ENCODE measurements at regions not wholly inside any gene's neighbourhood (a gene's known extent, or its start where the extent isn't known, plus 50 kb on each side); places are given as distances from the start of the nearest gene placed in this dataset.

DNA sequence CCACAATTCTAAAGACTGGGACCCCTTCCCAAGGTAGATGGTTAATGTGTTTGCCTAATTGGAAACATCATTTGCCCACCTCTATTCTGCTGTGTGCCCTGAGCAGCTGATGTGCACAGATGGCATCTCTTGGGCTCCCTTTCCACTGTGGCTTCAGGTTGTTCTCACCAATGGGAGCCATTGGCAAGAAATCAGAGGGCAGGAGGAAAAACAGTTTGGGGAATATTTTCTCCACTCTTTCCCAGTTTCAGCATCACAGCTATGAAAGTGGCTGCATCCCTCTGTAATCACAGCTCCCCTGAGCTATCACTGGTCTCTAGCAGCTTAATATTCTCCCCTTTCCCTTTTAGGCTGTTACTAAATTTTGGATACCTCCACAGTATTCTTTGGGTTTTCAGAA lies 911.6 kb upstream of the SEMA6A start (continued):
- TF ChIP-seq ZBTB43 (CRISPR knock-in tag; IDR thresholded peaks at IDR 0.05) = no peak
- no peak for TF ChIP-seq MAX (CRISPR knock-in tag; IDR thresholded peaks at IDR 0.05)
- TF ChIP-seq NR1H2 (CRISPR knock-in tag; IDR thresholded peaks at IDR 0.05) = no peak
- TF ChIP-seq ZNF263 (CRISPR knock-in tag; IDR thresholded peaks at IDR 0.05; ENCODE audit: low read depth) = no peak
- no peak for TF ChIP-seq JAZF1 (CRISPR knock-in tag; IDR thresholded peaks at IDR 0.05)
- TF ChIP-seq ZNF317 (CRISPR knock-in tag; IDR thresholded peaks at IDR 0.05; ENCODE audit: borderline replicate concordance, low read depth) = no peak
- no peak for TF ChIP-seq TEAD4 (CRISPR knock-in tag; IDR thresholded peaks at IDR 0.05)
- TF ChIP-seq NR2C2 (CRISPR knock-in tag; IDR thresholded peaks at IDR 0.05) = no peak
- TF ChIP-seq NFE2L1 (CRISPR knock-in tag; IDR thresholded peaks at IDR 0.05) = no peak
- TF ChIP-seq, protein P1, sequence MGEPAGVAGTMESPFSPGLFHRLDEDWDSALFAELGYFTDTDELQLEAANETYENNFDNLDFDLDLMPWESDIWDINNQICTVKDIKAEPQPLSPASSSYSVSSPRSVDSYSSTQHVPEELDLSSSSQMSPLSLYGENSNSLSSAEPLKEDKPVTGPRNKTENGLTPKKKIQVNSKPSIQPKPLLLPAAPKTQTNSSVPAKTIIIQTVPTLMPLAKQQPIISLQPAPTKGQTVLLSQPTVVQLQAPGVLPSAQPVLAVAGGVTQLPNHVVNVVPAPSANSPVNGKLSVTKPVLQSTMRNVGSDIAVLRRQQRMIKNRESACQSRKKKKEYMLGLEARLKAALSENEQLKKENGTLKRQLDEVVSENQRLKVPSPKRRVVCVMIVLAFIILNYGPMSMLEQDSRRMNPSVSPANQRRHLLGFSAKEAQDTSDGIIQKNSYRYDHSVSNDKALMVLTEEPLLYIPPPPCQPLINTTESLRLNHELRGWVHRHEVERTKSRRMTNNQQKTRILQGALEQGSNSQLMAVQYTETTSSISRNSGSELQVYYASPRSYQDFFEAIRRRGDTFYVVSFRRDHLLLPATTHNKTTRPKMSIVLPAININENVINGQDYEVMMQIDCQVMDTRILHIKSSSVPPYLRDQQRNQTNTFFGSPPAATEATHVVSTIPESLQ (CRISPR knock-in tag; IDR thresholded peaks at IDR 0.05) = no peak
- TF ChIP-seq FOXJ3 (CRISPR knock-in tag; IDR thresholded peaks at IDR 0.05; ENCODE audit: borderline replicate concordance) = no peak
- no peak for TF ChIP-seq KAT7 (CRISPR knock-in tag; IDR thresholded peaks at IDR 0.05; ENCODE audit: borderline replicate concordance)
- TF ChIP-seq HMGA2 (CRISPR knock-in tag; IDR thresholded peaks at IDR 0.05) = no peak

DNA sequence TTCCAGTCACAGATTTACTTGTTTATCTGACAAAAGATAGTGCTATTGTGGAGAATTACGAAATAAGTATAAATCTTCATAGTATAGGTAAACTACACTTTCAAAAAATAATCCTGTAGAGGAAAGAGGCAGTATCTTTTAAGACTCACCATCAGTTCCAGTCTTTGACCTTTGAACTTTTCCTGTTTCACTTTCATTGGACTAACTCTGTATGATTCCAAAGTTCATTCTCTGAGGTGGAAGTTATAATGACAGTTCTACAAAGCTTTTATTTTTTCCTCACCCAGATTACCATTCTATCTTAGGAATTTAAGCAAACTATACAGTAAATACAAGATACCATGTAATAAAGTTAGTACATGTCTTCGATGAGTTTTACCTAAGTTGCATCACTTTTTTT lies 901.3 kb upstream of the SEMA6A start:
- no peak for ATAC-seq
- CTCF ChIA-PET = interaction anchor here (1.2 kb wide), 1 partner anchor 21 kb away, joined by 6 read pairs; no protein-coding TSS in a partner anchor
- H3K9me3 Mint-ChIP-seq = peaks cover 4% of the 10 kb centered on the region; the same call in 1 of the 2 replicates

More for the DNA sequence above, 901.3 kb upstream of the SEMA6A start:
- H3K36me3 Mint-ChIP-seq = no peaks in the 10 kb centered on the region
- peaks cover 6% of the 10 kb centered on the region for H3K4me1 Mint-ChIP-seq
- no peak for TF ChIP-seq ZNF423 (CRISPR knock-in tag; IDR thresholded peaks at IDR 0.05)
- TF ChIP-seq NFYB (CRISPR knock-in tag; conservative IDR thresholded peaks at IDR 0.05; ENCODE audit: low read depth) = no peak
- TF ChIP-seq TEAD4 (CRISPR knock-in tag; IDR thresholded peaks at IDR 0.05) = no peak
- TF ChIP-seq NR3C1 (CRISPR knock-in tag; conservative IDR thresholded peaks at IDR 0.05; ENCODE audit: low read depth) = no peak
- TF ChIP-seq ZNF416 (CRISPR knock-in tag; IDR thresholded peaks at IDR 0.05) = no peak
- no peak for TF ChIP-seq AFF4 (CRISPR knock-in tag; IDR thresholded peaks at IDR 0.05; ENCODE audit: borderline replicate concordance)
- TF ChIP-seq FOXK1 (CRISPR knock-in tag; IDR thresholded peaks at IDR 0.05) = no peak
- no peak for TF ChIP-seq SP1 (CRISPR knock-in tag; conservative IDR thresholded peaks at IDR 0.05)
- TF ChIP-seq ESRRA (CRISPR knock-in tag; IDR thresholded peaks at IDR 0.05; ENCODE audit: borderline replicate concordance) = no peak
- no peak for TF ChIP-seq SMAD3 (CRISPR knock-in tag; IDR thresholded peaks at IDR 0.05; ENCODE audit: borderline replicate concordance)
- TF ChIP-seq ELF4 (CRISPR knock-in tag; IDR thresholded peaks at IDR 0.05; ENCODE audit: low read depth) = no peak
- TF ChIP-seq HMGA2 (CRISPR knock-in tag; IDR thresholded peaks at IDR 0.05) = no peak
- TF ChIP-seq CREM (CRISPR knock-in tag; IDR thresholded peaks at IDR 0.05) = no peak
- no peak for TF ChIP-seq ZNF671 (CRISPR knock-in tag; IDR thresholded peaks at IDR 0.05)
- TF ChIP-seq, protein P1 (CRISPR knock-in tag; IDR thresholded peaks at IDR 0.05) = no peak
- TF ChIP-seq ETV6 (CRISPR knock-in tag; IDR thresholded peaks at IDR 0.05) = no peak
- TF ChIP-seq FOXP4 (CRISPR knock-in tag; IDR thresholded peaks at IDR 0.05) = no peak
- H3K27me3 Mint-ChIP-seq (ENCODE audit: low read depth) = no peaks in the 10 kb centered on the region
- no peak overlapping the region for H3K27ac Mint-ChIP-seq
- DNase-seq (ENCODE audit: low spot score) = no peak
- POLR2A ChIA-PET = no interaction called here
- H3K4me3 Mint-ChIP-seq = no peak overlapping the region
